ENCODE measurements at regions not wholly inside any gene's neighbourhood (a gene's known extent, or its start where the extent isn't known, plus 50 kb on each side); places are given as distances from the start of the nearest gene placed in this dataset.

- FAIRE-seq (no peak), DNase-seq (ENCODE audit: low spot score) (no peak)
These were observed 698.2 kb upstream of the SGCG start for GRCh38 chr13:22482496-22483000.

- FAIRE-seq (no peak), DNase-seq (ENCODE audit: low spot score) (no peak)
These were observed 697.5 kb upstream of the SGCG start for GRCh38 chr13:22483276-22483675.

- FAIRE-seq = no peak
- DNase-seq (ENCODE audit: low spot score) = no peak
These were observed 694.3 kb upstream of the SGCG start for GRCh38 chr13:22486490-22486889.

- FAIRE-seq (no peak), DNase-seq (ENCODE audit: low spot score) (no peak)
These were observed 692.8 kb upstream of the SGCG start for GRCh38 chr13:22487932-22488331.

GRCh38 chr13:22489771-22490170 lies 691.0 kb upstream of the SGCG start:
- no peak for FAIRE-seq

GRCh38 chr13:22495819-22496218 lies 685.0 kb upstream of the SGCG start:
- FAIRE-seq (no peak), DNase-seq (ENCODE audit: low spot score) (no peak)

More at GRCh38 chr13:22489771-22490170, 691.0 kb upstream of the SGCG start:
- no peak for DNase-seq (ENCODE audit: low spot score)

GRCh38 chr13:22496803-22497508 lies 683.8 kb upstream of the SGCG start:
- no peak for DNase-seq (ENCODE audit: low spot score)
- no peak for FAIRE-seq

GRCh38 chr13:22497991-22498780 lies 682.6 kb upstream of the SGCG start:
- DNase-seq (ENCODE audit: low spot score) (no peak), FAIRE-seq (no peak)

GRCh38 chr13:22499919-22500318 lies 680.9 kb upstream of the SGCG start:
- FAIRE-seq = no peak

GRCh38 chr13:22505489-22505888 lies 675.3 kb upstream of the SGCG start:
- FAIRE-seq (no peak), DNase-seq (ENCODE audit: low spot score) (no peak)

More at GRCh38 chr13:22499919-22500318, 680.9 kb upstream of the SGCG start:
- DNase-seq (ENCODE audit: low spot score) = no peak

GRCh38 chr13:22506096-22506691 lies 674.6 kb upstream of the SGCG start:
- no peak for DNase-seq (ENCODE audit: low spot score)
- FAIRE-seq = no peak

GRCh38 chr13:22517544-22517943 lies 663.2 kb upstream of the SGCG start:
- DNase-seq (ENCODE audit: low spot score) = no peak
- FAIRE-seq = no peak

- no peak for DNase-seq (ENCODE audit: low spot score)
- FAIRE-seq = no peak
These were observed 643.9 kb upstream of the SGCG start for GRCh38 chr13:22536851-22537250.

GRCh38 chr13:22538400-22538799 lies 642.4 kb upstream of the SGCG start:
- DNase-seq (ENCODE audit: low spot score) (no peak), FAIRE-seq (no peak)

GRCh38 chr13:22549126-22549525 lies 631.7 kb upstream of the SGCG start:
- DNase-seq (ENCODE audit: low spot score) = no peak
- FAIRE-seq = no peak

GRCh38 chr13:22561581-22561980 lies 619.2 kb upstream of the SGCG start:
- FAIRE-seq = no peak
- no peak for DNase-seq (ENCODE audit: low spot score)

- DNase-seq (ENCODE audit: low spot score) (no peak), FAIRE-seq (no peak)
These were observed 618.7 kb upstream of the SGCG start for GRCh38 chr13:22562116-22562515.

GRCh38 chr13:22563272-22563671 lies 617.5 kb upstream of the SGCG start:
- DNase-seq (ENCODE audit: low spot score) (no peak), FAIRE-seq (no peak)

GRCh38 chr13:22569811-22570210 lies 611.0 kb upstream of the SGCG start:
- DNase-seq (ENCODE audit: low spot score) (no peak), FAIRE-seq (no peak)

GRCh38 chr13:22589880-22590279 lies 590.9 kb upstream of the SGCG start:
- DNase-seq (ENCODE audit: low spot score) (no peak), FAIRE-seq (no peak)

GRCh38 chr13:22592515-22592914 lies 588.3 kb upstream of the SGCG start:
- FAIRE-seq (no peak), DNase-seq (ENCODE audit: low spot score) (no peak)

GRCh38 chr13:22594041-22594440 lies 586.7 kb upstream of the SGCG start:
- DNase-seq (ENCODE audit: low spot score) (no peak), FAIRE-seq (no peak)
